GM18868 (cell line): ENCODE measurements at regions not wholly inside any gene's neighbourhood (a gene's known extent, or its start where the extent isn't known, plus 50 kb on each side); places are given as distances from the start of the nearest gene placed in this dataset.

Experiments
- ATAC-seq: cut with Tn5 transposase; IDR thresholded peaks from one replicate; pipeline ENCODE4 v1.9.1; 2021; ENCODE audit warnings: mild to moderate bottlenecking, moderate library complexity; ENCODE audit not compliant: unreplicated experiment

- ATAC-seq, result no peak
Measured at GRCh38 chr7:67807826-67808225, 811.2 kb downstream of the TYW1 start.

GRCh38 chr7:67809586-67809985, 813.0 kb downstream of the TYW1 start:
- no peak for ATAC-seq

- no peak for ATAC-seq
Measured at GRCh38 chr7:67813621-67814292, 817.1 kb downstream of the TYW1 start.

- ATAC-seq, result no peak
Measured at GRCh38 chr7:67817481-67817880, 820.8 kb downstream of the TYW1 start.

- no peak for ATAC-seq
Measured at GRCh38 chr7:67821116-67821515, 824.5 kb downstream of the TYW1 start.

- ATAC-seq, result no peak
Measured at GRCh38 chr7:67823345-67823744, 826.7 kb downstream of the TYW1 start.

GRCh38 chr7:67825356-67825755, 828.7 kb downstream of the TYW1 start:
- ATAC-seq, result no peak

GRCh38 chr7:67841896-67842295, 845.3 kb downstream of the TYW1 start:
- no peak for ATAC-seq

GRCh38 chr7:67842571-67842970, 845.9 kb downstream of the TYW1 start:
- ATAC-seq, result no peak

- no peak for ATAC-seq
Measured at GRCh38 chr7:67843001-67843565, 846.5 kb downstream of the TYW1 start.

GRCh38 chr7:67843615-67844014, 847.0 kb downstream of the TYW1 start:
- no peak for ATAC-seq

GRCh38 chr7:67847092-67847787, 850.6 kb downstream of the TYW1 start:
- no peak for ATAC-seq

GRCh38 chr7:67854221-67855178, 857.9 kb downstream of the TYW1 start:
- ATAC-seq, result no peak

GRCh38 chr7:67855322-67855721, 858.7 kb downstream of the TYW1 start:
- ATAC-seq, result no peak

- ATAC-seq, result no peak
Measured at GRCh38 chr7:67856046-67856445, 859.4 kb downstream of the TYW1 start.

- no peak for ATAC-seq
Measured at GRCh38 chr7:67857698-67858097, 861.1 kb downstream of the TYW1 start.

GRCh38 chr7:67858931-67859330, 862.3 kb downstream of the TYW1 start:
- ATAC-seq, result no peak

- no peak for ATAC-seq
Measured at GRCh38 chr7:67863911-67864310, 867.3 kb downstream of the TYW1 start.

GRCh38 chr7:67866054-67866453, 869.4 kb downstream of the TYW1 start:
- ATAC-seq, result no peak

- no peak for ATAC-seq
Measured at GRCh38 chr7:67866812-67867211, 870.2 kb downstream of the TYW1 start.

GRCh38 chr7:67870396-67870795, 873.8 kb downstream of the TYW1 start:
- no peak for ATAC-seq
